GM18517 (cell line): ENCODE measurements at regions not wholly inside any gene's neighbourhood (a gene's known extent, or its start where the extent isn't known, plus 50 kb on each side); places are given as distances from the start of the nearest gene placed in this dataset.

Experiments used
- ATAC-seq: cut with Tn5 transposase; IDR thresholded peaks from one replicate; pipeline ENCODE4 v1.9.1; 2021; ENCODE audit warnings: mild to moderate bottlenecking, moderate library complexity; ENCODE audit not compliant: unreplicated experiment

DNA sequence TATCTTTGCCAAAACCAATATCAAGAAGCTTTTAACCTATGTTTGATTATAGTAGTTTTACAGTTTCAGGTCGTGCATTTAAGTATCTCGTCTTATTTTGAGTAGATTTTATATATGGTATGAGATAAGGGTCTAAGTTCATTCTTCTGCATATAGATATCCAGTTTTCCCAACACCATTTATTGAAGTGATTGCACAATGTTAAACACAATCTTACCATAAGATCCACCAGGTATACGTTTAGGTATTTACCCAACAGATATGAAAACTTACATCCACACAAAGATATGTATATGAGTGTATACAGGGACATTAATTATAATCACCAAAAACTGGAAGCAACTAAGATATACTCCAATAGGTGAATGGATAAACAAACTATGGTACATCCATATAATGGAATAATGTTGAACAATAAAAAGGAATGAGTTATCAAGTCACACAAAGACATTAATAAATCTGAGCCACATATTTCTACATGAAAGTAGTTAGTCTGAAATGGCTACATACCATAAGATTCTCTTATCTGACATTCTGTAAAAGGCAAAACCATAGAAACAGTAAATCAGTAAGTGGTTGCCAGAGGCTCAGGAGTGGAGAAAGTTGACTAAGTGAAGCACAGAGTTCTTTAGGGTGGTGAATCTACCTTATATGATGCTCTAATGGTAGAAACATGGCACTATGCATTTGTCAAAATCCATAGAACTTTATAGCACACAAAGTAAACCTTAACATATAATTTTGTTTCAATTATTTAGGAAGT, 222.6 kb downstream of the NUAK1 start:
- ATAC-seq: no peak

GRCh38 chr12:105916760-105917039, 222.1 kb downstream of the NUAK1 start:
- no peak for ATAC-seq

DNA sequence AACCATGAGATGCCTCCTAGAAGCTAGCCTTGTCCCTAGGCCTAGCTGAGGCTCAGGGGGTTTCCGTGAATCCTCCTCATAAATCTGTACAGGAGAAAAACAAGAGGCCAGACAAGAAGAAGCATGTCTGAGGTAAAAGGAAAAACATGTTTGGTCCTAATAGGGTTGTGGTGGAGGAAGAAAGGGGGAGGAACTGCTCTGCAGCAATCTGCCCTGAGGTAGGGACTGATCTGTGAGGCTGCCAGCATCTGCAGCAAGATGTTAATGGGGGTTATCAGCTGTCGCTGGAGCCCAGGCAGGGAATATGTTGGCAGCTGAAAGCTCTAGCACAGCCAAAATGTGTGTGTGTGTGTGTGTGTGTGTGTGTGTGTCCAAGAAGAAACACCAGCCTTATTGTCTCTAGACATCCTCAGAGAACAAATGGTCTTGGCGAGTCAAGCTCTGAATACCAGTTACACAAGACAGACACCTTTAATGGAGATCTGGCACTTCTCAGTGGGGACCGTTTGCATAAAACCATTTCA, 218.5 kb downstream of the NUAK1 start:
- ATAC-seq: no peak

- ATAC-seq: no peak
Measured at GRCh38 chr12:105921055-105921454, 217.7 kb downstream of the NUAK1 start.

- no peak for ATAC-seq
Measured at GRCh38 chr12:105921872-105922669, 216.7 kb downstream of the NUAK1 start.

DNA sequence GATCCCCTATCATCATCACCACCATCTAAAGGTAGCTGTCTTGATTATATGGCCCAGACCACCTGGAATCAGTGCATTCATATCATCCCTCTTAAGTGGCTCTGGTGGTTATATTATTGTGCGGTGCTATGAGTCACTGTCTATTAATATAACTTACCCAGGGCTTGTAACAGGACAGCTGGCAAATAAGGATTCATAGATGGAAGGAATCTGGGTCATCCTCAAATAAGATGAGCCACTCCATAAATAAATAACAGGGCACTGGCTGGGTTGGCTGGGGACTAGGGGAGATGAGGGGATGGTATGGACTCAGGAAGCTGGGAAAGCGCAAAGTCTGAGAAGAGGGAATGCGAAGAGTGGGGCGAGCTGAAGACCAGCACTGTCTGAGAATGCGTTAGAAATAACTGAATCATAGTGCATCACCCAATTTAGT, 216.1 kb downstream of the NUAK1 start:
- no peak for ATAC-seq

- no peak for ATAC-seq
Measured at GRCh38 chr12:105924526-105925208, 214.1 kb downstream of the NUAK1 start.

- ATAC-seq: no peak
Measured at GRCh38 chr12:105927564-105927963, 211.2 kb downstream of the NUAK1 start.

DNA sequence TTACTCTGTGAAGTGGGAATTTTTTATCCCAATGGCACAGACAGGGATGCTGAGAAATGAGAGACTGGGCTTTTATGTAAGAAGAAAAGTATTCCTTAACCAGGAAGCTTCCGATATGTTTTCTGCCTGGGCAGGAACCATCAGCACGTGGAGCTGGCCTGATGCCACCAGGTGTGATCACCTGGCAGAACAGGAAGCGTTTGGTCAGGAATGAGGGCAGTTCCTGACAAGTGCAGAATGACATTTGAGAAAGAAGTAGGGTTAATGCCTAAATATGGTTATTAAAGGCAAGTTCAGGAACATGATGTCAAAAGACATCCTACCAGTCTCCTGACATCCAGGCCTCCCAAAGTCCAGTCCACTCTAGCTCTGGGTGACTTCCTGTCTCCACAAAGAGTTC, 210.3 kb downstream of the NUAK1 start:
- no peak for ATAC-seq

- no peak for ATAC-seq
Measured at GRCh38 chr12:105929192-105929591, 209.6 kb downstream of the NUAK1 start.

DNA sequence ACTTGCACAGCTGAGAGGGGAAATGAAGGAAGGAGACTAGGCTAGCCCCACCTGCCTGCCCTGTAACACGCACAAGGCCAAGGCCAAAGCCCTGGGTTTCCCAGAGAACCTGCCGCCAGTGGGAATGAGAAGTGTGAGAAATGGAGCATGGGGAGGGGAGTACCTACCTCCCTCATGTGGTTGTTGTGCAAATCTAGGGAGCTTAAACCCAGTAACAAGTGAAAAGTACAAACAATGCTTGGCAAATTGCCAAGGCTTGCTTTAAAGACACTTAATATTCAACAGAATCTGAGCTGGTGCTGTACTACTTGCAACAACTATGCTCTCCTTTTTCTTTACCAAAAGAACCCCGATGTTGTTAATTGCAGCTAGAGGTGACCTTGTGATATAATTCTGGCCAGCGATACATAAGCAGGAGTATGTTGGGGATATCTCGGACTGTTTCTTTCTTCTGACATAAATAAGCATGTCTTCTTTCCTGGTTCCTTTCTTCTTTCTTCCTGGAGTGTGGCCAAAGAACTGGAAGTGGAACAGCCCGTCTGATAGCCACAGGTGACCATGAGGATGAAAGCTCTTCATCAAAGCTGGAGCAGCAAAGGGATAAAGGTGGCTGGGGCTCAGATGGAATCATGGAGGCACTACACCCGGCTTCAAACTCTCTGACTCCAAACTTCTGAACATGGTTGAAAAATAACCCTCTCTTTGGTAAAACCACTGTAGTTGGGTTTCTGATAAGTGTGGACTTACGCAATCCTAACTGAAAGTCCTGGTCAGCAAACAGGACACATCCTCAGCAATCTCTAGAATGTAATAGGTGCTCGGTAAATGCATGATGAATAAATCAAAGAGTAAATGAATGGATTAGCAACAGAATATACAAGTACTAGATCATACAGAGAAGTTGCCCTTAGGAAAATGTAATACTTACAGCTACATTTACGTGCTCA, 207.9 kb downstream of the NUAK1 start:
- ATAC-seq: no peak

GRCh38 chr12:105931762-105932570, 206.8 kb downstream of the NUAK1 start:
- no peak for ATAC-seq

DNA sequence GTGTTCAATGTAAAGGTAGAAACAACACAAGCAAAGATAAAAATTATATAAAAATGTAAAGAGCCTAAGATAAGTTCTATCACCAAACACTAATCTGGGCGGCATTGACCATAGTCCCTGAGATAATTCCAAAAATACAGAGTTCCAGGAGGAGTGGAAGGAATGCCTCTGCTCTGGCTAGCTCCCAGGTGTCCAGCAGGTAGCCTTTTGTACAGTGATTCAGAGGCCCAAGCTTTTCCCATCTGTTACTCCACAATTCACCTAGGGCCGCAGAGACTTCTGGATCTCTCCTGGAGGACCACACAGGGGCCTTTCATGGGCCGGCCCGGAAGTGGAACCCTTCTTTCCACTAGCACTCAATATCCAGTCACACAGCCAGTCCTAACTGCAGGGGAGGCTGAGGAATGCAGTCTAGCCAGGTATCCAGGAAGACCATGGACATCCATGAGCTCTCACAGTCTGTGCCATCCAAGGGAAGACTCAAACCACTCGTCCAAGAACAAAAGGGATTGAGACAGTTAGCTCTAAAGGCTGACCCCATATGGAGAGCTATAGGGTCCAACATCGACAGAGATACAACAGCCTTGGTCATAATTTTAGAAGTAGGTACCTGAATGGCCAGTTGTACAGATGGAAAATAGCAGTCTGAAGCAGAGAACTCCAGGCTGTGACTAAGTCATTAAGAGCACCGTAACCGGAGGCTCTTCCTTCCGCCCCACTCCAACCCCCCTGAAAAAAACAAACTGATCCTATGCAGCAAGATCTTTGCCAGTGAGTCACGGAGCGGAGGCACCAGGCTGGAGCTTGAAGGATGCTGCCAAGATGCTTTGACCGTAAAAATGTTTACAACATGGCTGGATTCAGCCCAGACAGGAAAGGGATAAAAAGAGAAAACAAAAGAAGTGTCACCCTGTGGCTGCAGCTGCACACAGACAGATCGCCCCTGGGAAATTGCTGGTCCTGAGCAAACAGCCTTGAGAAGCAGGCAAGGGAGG, 204.8 kb downstream of the NUAK1 start:
- no peak for ATAC-seq

DNA sequence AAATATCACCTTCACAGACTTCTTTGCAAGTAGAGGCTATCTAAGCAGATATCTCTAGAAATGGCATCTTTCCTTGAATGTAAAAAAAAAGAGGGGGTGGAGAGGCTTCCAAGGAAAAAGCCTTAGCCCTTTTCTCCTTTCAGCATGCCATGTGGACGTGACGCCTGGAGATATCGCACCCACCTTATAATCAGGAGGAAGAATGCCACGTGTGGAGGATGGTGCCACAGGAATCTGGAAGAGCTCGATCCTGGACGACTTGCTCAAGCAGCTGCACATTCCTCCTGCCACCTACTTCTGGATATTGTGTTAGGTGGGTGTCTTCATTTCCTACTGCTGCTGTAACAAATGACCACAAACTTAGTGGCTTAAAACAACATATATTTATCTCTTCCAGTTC, 203.6 kb downstream of the NUAK1 start:
- no peak for ATAC-seq

- ATAC-seq: no peak
Measured at GRCh38 chr12:105935981-105936380, 202.8 kb downstream of the NUAK1 start.

GRCh38 chr12:105936496-105936895, 202.3 kb downstream of the NUAK1 start:
- no peak for ATAC-seq

DNA sequence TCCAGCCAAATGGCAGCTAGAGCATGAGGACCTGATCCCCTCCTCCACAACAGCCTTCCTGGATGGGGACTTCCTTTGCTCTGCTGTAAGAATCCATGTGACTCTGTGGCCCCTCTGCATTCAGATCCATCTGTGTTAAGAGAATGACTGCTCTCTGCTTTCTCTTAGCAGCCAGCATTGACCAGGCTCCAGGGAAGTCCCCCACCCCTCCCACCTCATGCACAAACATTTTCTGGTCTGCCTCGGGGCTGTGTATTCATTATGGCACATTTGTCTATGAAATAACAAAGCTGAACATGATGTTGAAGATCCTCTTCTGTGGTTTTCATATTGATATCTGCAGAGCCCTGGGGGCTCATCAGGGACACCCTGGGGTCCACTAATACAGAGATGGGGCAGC, 201.7 kb downstream of the NUAK1 start:
- ATAC-seq: no peak

GRCh38 chr12:105939181-105939721, 199.5 kb downstream of the NUAK1 start:
- ATAC-seq: no peak
